GM18870 (cell line): ENCODE measurements at regions not wholly inside any gene's neighbourhood (a gene's known extent, or its start where the extent isn't known, plus 50 kb on each side); places are given as distances from the start of the nearest gene placed in this dataset.
"Not testable (repeated sequence)": the region's sequence is repeated elsewhere in the genome, so short reads cannot be mapped to it uniquely, and the experiment has no call there.

Experiments used
- ATAC-seq: cut with Tn5 transposase; IDR thresholded peaks from one replicate; pipeline ENCODE4 v1.9.1; 2021; ENCODE audit warnings: moderate library complexity; ENCODE audit not compliant: unreplicated experiment

GRCh38 chr13:79190932-79191331 is 215.1 kb downstream of the RBM26 start:
- peak; percentile 11 for ATAC-seq

- ATAC-seq: no peak
Observed at GRCh38 chr13:79187917-79188690, 218.0 kb downstream of the RBM26 start.

GRCh38 chr13:79185580-79185979 is 220.5 kb downstream of the RBM26 start:
- ATAC-seq: no peak

- ATAC-seq: no peak
Observed at GRCh38 chr13:79183231-79183630, 222.8 kb downstream of the RBM26 start.

- ATAC-seq: not testable (repeated sequence)
Observed at GRCh38 chr13:79173691-79174090, 232.4 kb downstream of the RBM26 start.

- not testable (repeated sequence) for ATAC-seq
Observed at GRCh38 chr13:79172924-79173323, 233.1 kb downstream of the RBM26 start.

- ATAC-seq: no peak
Observed at GRCh38 chr13:79171141-79172061, 234.7 kb downstream of the RBM26 start.

GRCh38 chr13:79160818-79161217 is 245.2 kb downstream of the RBM26 start:
- ATAC-seq: no peak

- ATAC-seq: no peak
Observed at GRCh38 chr13:79155883-79156282, 250.2 kb downstream of the RBM26 start.

GRCh38 chr13:79149210-79149609 is 256.8 kb downstream of the RBM26 start:
- no peak for ATAC-seq

- ATAC-seq: no peak
Observed at GRCh38 chr13:79141082-79141481, 265.0 kb downstream of the RBM26 start.

GRCh38 chr13:79128158-79128557 is 277.9 kb downstream of the RBM26 start:
- ATAC-seq: no peak

GRCh38 chr13:79126706-79127105 is 279.3 kb downstream of the RBM26 start:
- no peak for ATAC-seq

- ATAC-seq: no peak
Observed at GRCh38 chr13:79124183-79124582, 281.9 kb downstream of the RBM26 start.

- no peak for ATAC-seq
Observed at GRCh38 chr13:79121286-79121685, 284.8 kb downstream of the RBM26 start.

- ATAC-seq: no peak
Observed at GRCh38 chr13:79119578-79120107, 286.4 kb downstream of the RBM26 start.

GRCh38 chr13:79112016-79112415 is 294.0 kb downstream of the RBM26 start:
- no peak for ATAC-seq

GRCh38 chr13:79108914-79109643 is 297.0 kb downstream of the RBM26 start:
- peak; percentile 77 for ATAC-seq

GRCh38 chr13:79098596-79098995 is 307.5 kb downstream of the RBM26 start:
- no peak for ATAC-seq

- ATAC-seq: no peak
Observed at GRCh38 chr13:79097201-79097600, 308.9 kb downstream of the RBM26 start.

GRCh38 chr13:79096099-79096498 is 310.0 kb downstream of the RBM26 start:
- no peak for ATAC-seq
